Psoas muscle (tissue), 7 donors: ENCODE measurements at regions not wholly inside any gene's neighbourhood (a gene's known extent, or its start where the extent isn't known, plus 50 kb on each side); places are given as distances from the start of the nearest gene placed in this dataset.
"Not testable (repeated sequence)": the region's sequence is repeated elsewhere in the genome, so short reads cannot be mapped to it uniquely, and the experiment has no call there.

Experiments used
- ATAC-seq, 4 donors: fragments of 200-7000 bp; cut with Tn5 transposase; one replicate each; pipeline ENCODE4 v1.9.1; 2020; ENCODE audit warnings: moderate library complexity in 3 of 4, mild to moderate bottlenecking in 2 of 4
- DNase-seq, 2 donors: peaks; one replicate each; pipeline ENCODE4 v3.0.0-alpha.2; 2020
- H3K27ac ChIP-seq: fragments of 200-600 bp; one replicate; pipeline ENCODE4 v1.8.0; 2022
- H3K27me3 ChIP-seq, 3 donors: fragments of 200-600 bp in 1 of 3; one replicate each; pipeline versions ENCODE4 v1.6.1 to v1.8.0; 2013 to 2022; ENCODE audit warnings: low read length in 2 of 3, mild to moderate bottlenecking in 2 of 3, moderate library complexity in 1 of 3; ENCODE audit not compliant: insufficient read depth in 3 of 3
- H3K36me3 ChIP-seq, 2 donors: fragments of 200-600 bp in 1 of 2; one replicate each; pipeline versions ENCODE4 v1.6.1 to v1.8.0; 2013 to 2022; ENCODE audit warnings: low read depth in 1 of 2, mild to moderate bottlenecking in 1 of 2, moderate library complexity in 1 of 2; ENCODE audit not compliant: insufficient read depth in 1 of 2
- H3K4me1 ChIP-seq: fragments of 200-600 bp; one replicate; pipeline ENCODE4 v1.8.0; 2022
- H3K4me3 ChIP-seq: fragments of 200-600 bp; one replicate; pipeline ENCODE4 v1.8.0; 2022; ENCODE audit warnings: mild to moderate bottlenecking
- H3K9me3 ChIP-seq: fragments of 200-600 bp; one replicate; pipeline ENCODE4 v1.8.0; 2022
- WGBS, 3 donors: extraction: QIAGEN DNeasy Blood & Tissue Kit; methylation state at CpG; one replicate each; pipeline versions ENCODE4 v1.1.6 to v1.1.7; 2013; 5-methylcytosine and 5-hydroxymethylcytosine counted together
- intact Hi-C, 2 donors: fragments of 100-400 bp; cut with DNase I; formaldehyde crosslinking; loops; one replicate each; pipeline versions ENCODE4 v1.11.0 to v1.14.2; 2022
- TF ChIP-seq, protein P1 (sequence below): fragments of 200-600 bp; IDR thresholded peaks from one replicate; pipeline ENCODE4 v1.8.0; 2022; ENCODE audit warnings: antibody characterized with exemption
- donor health status: healthy with polysubstance abuse.
- donor health status: DM: no; HTN: no; CAD: no; lungs with moderate emphysema.
- donor health status: Bipolar disorder and iron deficiency.
- donor health status: healthy.
- donor health status: DM: yes; HTN: yes; CAD: no.
- donor health status: DM: no; HTN: no; CAD: no.
- donor health status: DM: yes; HTN: yes; CAD: no.

DNA sequence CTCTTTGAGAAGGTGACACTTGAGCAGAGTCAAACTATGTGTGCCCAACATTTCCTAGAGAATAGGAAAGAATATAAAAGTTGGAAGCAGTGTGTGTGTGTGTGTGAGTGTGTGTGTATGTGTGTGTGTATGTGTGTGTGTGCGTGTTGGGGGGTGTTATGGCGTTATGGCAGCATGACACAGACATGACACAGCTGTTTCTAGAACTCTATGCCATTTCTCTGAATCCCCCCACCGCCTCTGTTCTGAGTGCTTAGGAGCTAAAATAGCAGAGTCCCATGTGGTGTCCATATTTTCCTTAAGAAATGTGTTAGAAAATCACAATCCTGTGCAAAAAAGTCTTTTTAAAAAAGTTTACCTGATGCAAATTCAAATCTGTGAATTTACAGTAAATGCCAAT, 556.1 kb downstream of the RWDD3 start:
- no peaks in the 10 kb centered on the region for H3K27me3 ChIP-seq
- DNase-seq (no peak), ATAC-seq (no peak)
- no peaks in the 10 kb centered on the region for H3K4me1 ChIP-seq
- intact Hi-C loops: no loop called here
- H3K9me3 ChIP-seq: no peaks in the 10 kb centered on the region
- no peak overlapping the region for H3K4me3 ChIP-seq
- no peak overlapping the region for H3K27ac ChIP-seq
- WGBS, 3 donors: 52 to 61% (median 56%) methylated on average over 3 of the region's 3 CpGs
- H3K36me3 ChIP-seq: no peaks in the 10 kb centered on the region
- TF ChIP-seq, protein P1, sequence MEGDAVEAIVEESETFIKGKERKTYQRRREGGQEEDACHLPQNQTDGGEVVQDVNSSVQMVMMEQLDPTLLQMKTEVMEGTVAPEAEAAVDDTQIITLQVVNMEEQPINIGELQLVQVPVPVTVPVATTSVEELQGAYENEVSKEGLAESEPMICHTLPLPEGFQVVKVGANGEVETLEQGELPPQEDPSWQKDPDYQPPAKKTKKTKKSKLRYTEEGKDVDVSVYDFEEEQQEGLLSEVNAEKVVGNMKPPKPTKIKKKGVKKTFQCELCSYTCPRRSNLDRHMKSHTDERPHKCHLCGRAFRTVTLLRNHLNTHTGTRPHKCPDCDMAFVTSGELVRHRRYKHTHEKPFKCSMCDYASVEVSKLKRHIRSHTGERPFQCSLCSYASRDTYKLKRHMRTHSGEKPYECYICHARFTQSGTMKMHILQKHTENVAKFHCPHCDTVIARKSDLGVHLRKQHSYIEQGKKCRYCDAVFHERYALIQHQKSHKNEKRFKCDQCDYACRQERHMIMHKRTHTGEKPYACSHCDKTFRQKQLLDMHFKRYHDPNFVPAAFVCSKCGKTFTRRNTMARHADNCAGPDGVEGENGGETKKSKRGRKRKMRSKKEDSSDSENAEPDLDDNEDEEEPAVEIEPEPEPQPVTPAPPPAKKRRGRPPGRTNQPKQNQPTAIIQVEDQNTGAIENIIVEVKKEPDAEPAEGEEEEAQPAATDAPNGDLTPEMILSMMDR: no peak

DNA sequence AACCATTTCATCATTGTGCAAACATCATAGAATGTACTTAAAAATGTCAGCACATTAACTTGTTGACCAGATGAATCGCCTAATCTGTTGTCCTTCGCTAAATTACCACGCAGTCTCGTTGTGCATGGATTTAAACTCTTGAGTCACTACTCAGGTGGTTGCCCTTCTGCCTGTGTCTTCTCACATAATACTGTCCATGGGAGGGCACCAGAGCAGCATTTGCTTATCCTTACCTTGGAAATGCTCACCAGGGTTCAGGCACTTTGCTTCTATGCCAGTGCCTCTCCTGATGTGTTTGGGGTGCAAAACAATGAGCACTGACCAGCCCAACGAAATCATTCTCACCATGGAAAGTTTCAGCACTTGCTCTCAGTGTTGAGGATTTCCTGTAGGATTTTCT, 559.9 kb downstream of the RWDD3 start:
- no peak for ATAC-seq
- Histone ChIP-seq H3K27ac (no peak overlapping the region), H3K36me3 (no peaks in the 10 kb centered on the region), H3K4me1 (no peaks in the 10 kb centered on the region), H3K4me3 (no peak overlapping the region), H3K9me3 (no peaks in the 10 kb centered on the region), H3K27me3 (no peaks in the 10 kb centered on the region)
- TF ChIP-seq, protein P1: no peak
- WGBS, 3 donors: 51 to 53% (median 51%) methylated on average over 5 of the region's 5 CpGs
- intact Hi-C loops: no loop called here
- no peak for DNase-seq

DNA sequence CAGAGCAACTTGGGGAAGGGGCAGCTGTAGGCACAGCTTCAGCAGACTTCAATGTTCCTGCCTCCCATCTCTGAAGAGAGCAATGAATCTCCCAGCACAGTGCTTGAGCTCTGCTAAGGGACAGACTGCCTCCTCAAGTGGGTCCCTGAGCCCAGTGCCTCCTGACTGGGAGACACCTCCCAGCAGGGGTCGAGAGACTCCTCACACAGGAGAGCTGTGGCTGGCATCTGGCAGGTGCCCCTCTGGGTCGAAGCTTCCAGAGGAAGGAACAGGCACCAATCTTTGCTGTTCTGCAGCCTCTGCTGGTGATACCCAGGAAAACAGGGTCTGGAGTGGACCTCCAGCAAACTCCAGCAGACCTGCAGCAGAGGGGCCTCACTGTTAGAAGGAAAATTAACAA, 563.8 kb downstream of the RWDD3 start:
- H3K27me3 ChIP-seq, H3K36me3 ChIP-seq, H3K9me3 ChIP-seq, H3K4me3 ChIP-seq, ATAC-seq, H3K27ac ChIP-seq, H3K4me1 ChIP-seq, intact Hi-C loops: not testable (repeated sequence)
- 75 to 83% (median 77%) methylated on average over 2 of the region's 2 CpGs for WGBS, 3 donors
- DNase-seq: peak in 1 of 2 donors; percentile 30

DNA sequence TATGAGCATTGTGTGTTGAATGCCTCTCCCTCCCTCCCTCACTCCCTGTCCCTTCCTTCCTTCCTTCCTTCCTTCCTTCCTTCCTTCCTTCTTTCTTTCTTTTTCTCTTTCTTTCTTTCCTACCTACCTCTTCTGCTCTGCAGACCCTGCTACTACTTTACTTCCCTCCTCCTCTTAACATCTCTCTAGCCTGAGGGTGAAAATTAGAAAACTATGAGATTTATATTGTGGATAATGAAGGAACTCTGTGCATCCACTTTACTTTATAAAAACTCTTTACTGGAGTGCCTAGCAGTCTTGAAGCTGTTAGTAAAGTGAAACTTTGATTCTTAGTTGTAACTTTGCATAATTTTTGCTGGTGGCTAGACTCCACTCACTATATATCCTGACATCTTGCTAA, 572.2 kb downstream of the RWDD3 start:
- H3K27me3 ChIP-seq: no peaks in the 10 kb centered on the region
- H3K4me1 ChIP-seq: no peaks in the 10 kb centered on the region
- TF ChIP-seq, protein P1: no peak
- no peaks in the 10 kb centered on the region for H3K9me3 ChIP-seq
- no peaks in the 10 kb centered on the region for H3K36me3 ChIP-seq
- DNase-seq (no peak), ATAC-seq (no peak)
- H3K27ac ChIP-seq: no peak overlapping the region
- H3K4me3 ChIP-seq: no peak overlapping the region
- intact Hi-C loops: no loop called here

DNA sequence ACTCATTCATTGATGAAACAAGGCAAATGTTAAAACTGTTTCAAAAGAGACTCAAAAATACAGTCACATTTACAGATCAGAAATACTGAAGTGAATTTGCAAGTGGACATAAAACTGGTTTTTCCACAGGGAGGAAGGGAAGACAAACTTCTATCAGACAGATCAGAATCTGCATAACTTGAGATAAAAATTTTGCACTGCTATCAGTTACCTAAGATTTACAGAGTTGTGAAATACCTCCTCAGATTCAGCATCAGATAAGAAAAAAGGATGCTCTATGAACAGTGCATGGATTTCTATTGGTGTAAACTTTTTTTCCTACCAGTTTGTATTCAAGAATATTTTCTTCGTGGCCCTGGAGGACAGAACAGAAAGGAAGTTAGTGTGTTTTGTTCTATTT, 575.4 kb downstream of the RWDD3 start:
- DNase-seq: no peak
- Histone ChIP-seq H3K4me3 (no peak overlapping the region), H3K27me3 (no peaks in the 10 kb centered on the region), H3K27ac (no peak overlapping the region), H3K4me1 (no peaks in the 10 kb centered on the region), H3K36me3 (no peaks in the 10 kb centered on the region), H3K9me3 (no peaks in the 10 kb centered on the region)
- TF ChIP-seq, protein P1: no peak
- no peak for ATAC-seq
- WGBS, 3 donors: 56 to 70% (median 66%) methylated on average over 1 of the region's 1 CpG
- intact Hi-C loops: no loop called here
